Tibial artery (tissue), 4 donors: ENCODE measurements at regions not wholly inside any gene's neighbourhood (a gene's known extent, or its start where the extent isn't known, plus 50 kb on each side); places are given as distances from the start of the nearest gene placed in this dataset.

Experiments used
- DNase-seq, 2 donors: peaks; one replicate each; pipeline ENCODE4 v3.0.0-alpha.2; 2019
- H3K27ac ChIP-seq, 2 donors: fragments of 200-600 bp; sonication (generic) in 1 of 2; 1 replicate in 1 of 2; 2 replicates in 1 of 2; pipeline ENCODE4 v1.5.1; 2018 to 2019; ENCODE audit warnings: mild to moderate bottlenecking in 1 of 2
- H3K27me3 ChIP-seq, 2 donors: fragments of 200-600 bp; sonication (generic) in 1 of 2; one replicate each; pipeline versions ENCODE4 v1.5.1 to v1.6.0; 2016 to 2019
- H3K36me3 ChIP-seq, 3 donors: fragments of 200-600 bp; sonication (generic) in 2 of 3; one replicate each; pipeline ENCODE4 v1.5.1; 2016 to 2019; ENCODE audit warnings: mild to moderate bottlenecking in 2 of 3
- H3K4me1 ChIP-seq, 4 donors: fragments of 200-600 bp; sonication (generic) in 2 of 4; 1 replicate in 3 of 4; 2 replicates in 1 of 4; pipeline ENCODE4 v1.5.1; 2016 to 2019
- H3K4me3 ChIP-seq, 2 donors: fragments of 200-600 bp; sonication (generic) in 1 of 2; 1 replicate in 1 of 2; 2 replicates in 1 of 2; pipeline ENCODE4 v1.5.1; 2018 to 2019; ENCODE audit warnings: mild to moderate bottlenecking in 2 of 2
- H3K9me3 ChIP-seq, 3 donors: fragments of 200-600 bp; sonication (generic) in 1 of 3; one replicate each; pipeline ENCODE4 v1.5.1; 2016 to 2019
- CTCF ChIP-seq, 2 experiments: fragments of 200-600 bp in 1 of 2; fragments of 450-650 bp in 1 of 2; IDR thresholded peaks; one replicate each; pipeline ENCODE4 v1.5.1; 2017 to 2019; ENCODE audit warnings: antibody characterized with exemption in 2 of 2, mild to moderate bottlenecking in 1 of 2, moderate library complexity in 1 of 2
- intact Hi-C: fragments of 100-400 bp; cut with DNase I; formaldehyde crosslinking; loops from one replicate; pipeline ENCODE4 v1.15.0; 2023; ENCODE audit warnings: low total_unique reads

DNA sequence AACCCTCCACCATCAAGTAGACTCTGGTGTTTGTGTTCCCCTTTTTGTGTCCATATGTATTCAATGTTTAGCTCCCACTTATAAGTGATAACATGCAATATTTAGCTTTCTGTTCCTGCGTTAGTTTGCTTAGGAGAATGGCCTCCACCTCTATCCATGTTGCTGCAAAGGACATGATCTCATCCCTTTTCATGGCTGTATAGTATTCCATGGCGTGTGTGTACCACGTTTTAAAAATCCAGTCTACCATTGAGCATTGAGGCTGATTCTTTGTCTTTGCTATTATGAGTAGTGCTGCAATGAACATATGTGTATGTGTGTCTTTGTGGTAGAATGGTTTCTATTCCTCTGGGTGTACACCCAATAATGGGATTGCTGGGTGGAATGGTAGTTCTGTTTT lies 140.1 kb downstream of the BASP1 start:
- Histone ChIP-seq H3K27ac (no peak overlapping the region), H3K4me3 (no peak overlapping the region), H3K4me1 (no peaks in the 10 kb centered on the region), H3K36me3 (no peaks in the 10 kb centered on the region), H3K27me3 (no peaks in the 10 kb centered on the region), H3K9me3 (peaks cover 0 to 3% (median 0%) of the 10 kb centered on the region in 3 donors)
- DNase-seq, result no peak
- intact Hi-C loops, result no loop called here
- TF ChIP-seq CTCF (IDR thresholded peaks at IDR 0.05), result no peak

DNA sequence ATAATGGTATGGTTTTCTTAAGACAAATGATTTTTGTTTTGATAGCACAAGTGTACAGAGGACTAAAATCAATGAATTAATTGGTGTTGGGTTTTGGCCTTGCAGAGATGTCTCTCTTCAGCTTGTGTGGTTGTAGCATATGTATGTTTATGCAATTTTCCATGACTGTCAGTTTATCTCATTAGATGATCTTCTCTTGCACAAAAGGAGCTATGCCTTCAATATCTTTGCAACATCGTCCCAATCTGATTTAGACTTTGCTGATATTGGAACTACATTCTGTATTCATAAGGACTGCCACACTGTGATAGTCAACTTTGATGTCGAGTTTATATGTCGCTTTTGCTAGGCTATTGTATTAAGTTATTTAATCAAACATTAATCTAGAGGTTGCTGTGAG lies 140.0 kb upstream of the TAF11L2 start:
- intact Hi-C loops, result no loop called here
- H3K27me3 ChIP-seq, result no peaks in the 10 kb centered on the region
- H3K9me3 ChIP-seq, result peaks cover 0 to 3% (median 0%) of the 10 kb centered on the region in 3 donors

DNA sequence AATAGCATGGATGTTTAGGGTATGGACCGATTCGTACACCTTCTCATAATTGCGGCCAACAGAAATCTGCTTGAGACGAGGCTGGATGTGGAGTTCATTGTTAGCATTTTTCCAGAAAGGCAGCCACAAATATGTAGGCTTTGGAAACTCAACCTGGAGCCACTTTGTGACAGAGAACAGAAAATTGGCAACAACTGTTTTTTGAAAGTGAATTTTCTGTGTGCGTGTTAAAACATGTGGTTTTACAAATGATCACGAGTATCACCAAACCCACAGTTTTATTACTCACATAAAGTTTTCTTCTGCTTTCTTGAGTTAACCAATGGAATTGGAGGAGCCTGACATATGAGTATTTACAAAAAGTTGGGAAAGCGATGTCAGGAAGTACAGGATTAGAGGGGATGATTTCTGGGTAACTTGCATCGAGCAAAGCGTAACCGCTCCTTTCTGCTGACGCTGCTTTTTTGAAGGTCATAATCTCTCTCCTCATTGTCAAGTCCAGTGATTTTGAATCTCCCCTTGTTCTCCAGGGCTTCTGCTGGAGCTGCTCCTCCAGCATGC lies 138.5 kb upstream of the TAF11L2 start:
- Histone ChIP-seq H3K27ac (no peak overlapping the region), H3K4me1 (no peaks in the 10 kb centered on the region), H3K27me3 (no peaks in the 10 kb centered on the region), H3K4me3 (no peak overlapping the region), H3K36me3 (no peaks in the 10 kb centered on the region), H3K9me3 (peaks cover 0 to 3% (median 0%) of the 10 kb centered on the region in 3 donors)
- intact Hi-C loops, result no loop called here
- TF ChIP-seq CTCF (IDR thresholded peaks at IDR 0.05), result no peak
- DNase-seq, result no peak

More for the DNA sequence above, 140.0 kb upstream of the TAF11L2 start:
- no peak overlapping the region for H3K27ac ChIP-seq
- no peaks in the 10 kb centered on the region for H3K4me1 ChIP-seq
- TF ChIP-seq CTCF (IDR thresholded peaks at IDR 0.05), result no peak
- DNase-seq, result no peak
- no peak overlapping the region for H3K4me3 ChIP-seq
- H3K36me3 ChIP-seq, result no peaks in the 10 kb centered on the region

- no peak for TF ChIP-seq CTCF (IDR thresholded peaks at IDR 0.05)
- no peak for DNase-seq
- intact Hi-C loops, result no loop called here
- Histone ChIP-seq H3K36me3 (no peaks in the 10 kb centered on the region), H3K4me3 (no peak overlapping the region), H3K27me3 (no peaks in the 10 kb centered on the region), H3K9me3 (peaks cover 0 to 3% (median 0%) of the 10 kb centered on the region in 3 donors), H3K4me1 (no peaks in the 10 kb centered on the region), H3K27ac (no peak overlapping the region)
Measured at GRCh38 chr5:17360879-17361278, 137.2 kb upstream of the TAF11L2 start.

DNA sequence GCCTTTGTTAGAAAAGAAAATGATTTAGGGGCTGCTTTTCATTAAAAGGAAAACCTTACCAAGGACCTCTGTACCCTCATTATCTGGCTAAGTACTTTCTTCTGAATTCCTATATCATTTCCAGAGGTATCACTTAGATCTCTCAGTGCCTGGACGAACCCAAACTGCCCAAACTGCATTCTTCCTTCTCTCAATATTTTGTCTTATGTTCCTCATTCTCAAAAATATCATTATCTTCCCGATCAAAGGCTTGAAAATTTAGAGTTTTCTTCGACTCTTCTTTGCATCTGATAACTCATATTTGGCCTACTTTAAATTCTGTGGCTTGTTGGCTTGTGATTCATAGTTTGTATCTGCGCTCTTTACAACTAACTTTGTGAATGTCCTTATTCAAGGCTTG lies 136.7 kb upstream of the TAF11L2 start:
- Histone ChIP-seq H3K9me3 (peaks cover 0 to 3% (median 0%) of the 10 kb centered on the region in 3 donors), H3K27me3 (no peaks in the 10 kb centered on the region)

More for the DNA sequence above, 136.7 kb upstream of the TAF11L2 start:
- H3K4me1 ChIP-seq, result no peaks in the 10 kb centered on the region
- H3K27ac ChIP-seq, result no peak overlapping the region
- H3K4me3 ChIP-seq, result no peak overlapping the region
- intact Hi-C loops, result no loop called here
- no peak for DNase-seq
- H3K36me3 ChIP-seq, result no peaks in the 10 kb centered on the region
- TF ChIP-seq CTCF (IDR thresholded peaks at IDR 0.05), result no peak
